HG02678 (cell line): ENCODE measurements at regions not wholly inside any gene's neighbourhood (a gene's known extent, or its start where the extent isn't known, plus 50 kb on each side); places are given as distances from the start of the nearest gene placed in this dataset.

Experiments
- ATAC-seq: cut with Tn5 transposase; IDR thresholded peaks from one replicate; pipeline ENCODE4 v1.9.1; 2021; ENCODE audit warnings: mild to moderate bottlenecking, moderate library complexity; ENCODE audit not compliant: unreplicated experiment

DNA sequence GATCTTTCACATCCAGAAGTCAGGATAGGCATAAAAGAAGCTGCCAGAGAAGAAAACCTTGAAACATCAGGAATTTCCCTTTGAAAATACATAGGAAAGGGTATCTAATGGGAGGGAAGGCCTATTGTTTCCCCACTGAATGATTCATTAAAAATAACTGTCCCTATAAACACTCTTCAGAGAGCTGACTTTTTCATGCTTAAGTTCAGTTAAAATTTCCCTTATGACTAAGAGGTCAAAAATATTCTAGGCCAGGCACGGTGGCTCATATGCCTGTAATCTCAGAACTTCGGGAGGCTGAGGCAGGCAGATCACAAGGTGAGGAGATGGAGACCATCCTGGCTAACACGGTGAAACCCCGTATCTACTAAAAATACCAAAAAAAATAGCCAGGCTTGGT, 499.5 kb downstream of the ENC1 start:
- no peak for ATAC-seq

DNA sequence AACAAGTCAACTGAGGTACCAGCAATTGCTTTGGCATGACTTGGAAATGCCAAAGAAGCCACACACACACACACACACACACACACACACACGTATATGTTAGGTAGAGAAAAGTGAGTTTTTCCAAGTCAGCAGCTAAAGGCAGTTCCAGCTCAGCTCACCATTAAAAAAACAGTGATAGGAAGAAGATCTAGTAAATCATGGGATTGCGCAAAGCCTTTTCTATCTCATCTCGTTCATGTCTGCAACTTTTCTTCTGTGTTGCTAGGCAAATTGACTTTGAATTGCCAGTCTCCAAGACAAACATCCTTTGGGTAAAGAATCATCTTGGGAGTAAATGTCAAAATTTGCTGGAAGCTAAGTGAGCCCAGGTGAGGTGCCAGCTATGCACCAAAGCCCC, 500.1 kb downstream of the ENC1 start:
- no peak for ATAC-seq

DNA sequence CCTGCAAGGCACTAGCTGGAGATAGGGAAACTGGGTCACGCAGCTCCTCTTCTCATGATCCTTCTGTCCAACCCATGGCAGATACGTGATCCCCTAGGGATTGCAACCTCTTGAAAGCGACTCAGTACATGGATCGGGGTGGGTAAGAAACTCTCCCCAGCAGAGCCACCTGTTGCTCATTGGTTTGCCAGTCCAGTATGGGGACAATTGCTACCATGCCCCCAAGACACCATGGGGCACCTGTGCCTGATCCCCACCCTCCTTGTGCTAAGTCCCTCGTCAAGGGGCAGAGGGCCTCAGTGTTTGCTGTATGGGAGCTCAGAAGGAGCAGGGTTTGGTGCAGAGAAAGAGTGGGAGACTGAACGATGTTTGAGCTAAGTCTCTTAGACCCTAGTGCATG, 500.9 kb downstream of the ENC1 start:
- no peak for ATAC-seq

DNA sequence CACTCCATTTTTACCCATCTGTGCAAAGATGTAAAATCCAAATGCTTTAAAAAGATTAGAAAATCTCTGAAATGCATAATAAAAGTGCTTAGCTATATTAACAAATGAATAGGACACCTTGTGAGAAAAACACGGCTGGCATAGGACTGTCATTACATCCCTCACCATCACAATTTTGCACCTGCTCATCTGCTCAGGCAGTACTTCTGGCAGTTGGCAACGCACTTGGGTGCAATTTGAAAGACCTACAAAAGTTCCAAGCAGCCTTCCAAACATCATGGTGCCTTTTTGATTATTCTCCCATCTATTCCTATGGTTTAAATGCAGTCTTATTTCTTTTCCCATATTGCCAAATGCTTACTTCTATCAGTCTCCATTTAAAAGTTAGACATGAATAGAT, 501.8 kb downstream of the ENC1 start:
- no peak for ATAC-seq

DNA sequence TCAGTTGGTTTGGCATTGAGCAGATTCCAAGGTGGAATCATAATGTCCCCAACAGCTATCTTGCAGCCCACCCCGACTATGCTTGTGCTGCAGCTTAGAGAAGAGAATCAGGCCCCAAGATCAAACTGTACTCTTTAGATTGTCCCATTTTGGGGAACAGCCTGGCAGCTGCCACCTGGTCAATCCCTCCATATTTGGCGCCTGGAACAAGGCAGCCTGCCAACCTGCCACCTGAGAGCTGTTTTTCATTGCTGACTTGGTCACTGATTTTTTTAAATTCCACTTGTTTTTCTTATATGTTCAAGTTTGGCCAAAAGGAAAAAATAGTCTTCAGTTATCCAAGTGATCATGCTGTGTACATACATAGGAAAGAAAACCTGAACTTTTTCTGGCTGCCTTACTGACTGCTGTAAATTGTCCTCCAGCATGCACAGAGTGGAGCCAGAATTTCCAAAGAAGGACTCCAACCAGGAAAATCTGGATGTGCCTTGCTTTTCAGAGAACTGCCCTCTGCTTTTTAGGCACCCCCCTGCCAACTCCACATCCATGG, 504.2 kb downstream of the ENC1 start:
- ATAC-seq = no peak

DNA sequence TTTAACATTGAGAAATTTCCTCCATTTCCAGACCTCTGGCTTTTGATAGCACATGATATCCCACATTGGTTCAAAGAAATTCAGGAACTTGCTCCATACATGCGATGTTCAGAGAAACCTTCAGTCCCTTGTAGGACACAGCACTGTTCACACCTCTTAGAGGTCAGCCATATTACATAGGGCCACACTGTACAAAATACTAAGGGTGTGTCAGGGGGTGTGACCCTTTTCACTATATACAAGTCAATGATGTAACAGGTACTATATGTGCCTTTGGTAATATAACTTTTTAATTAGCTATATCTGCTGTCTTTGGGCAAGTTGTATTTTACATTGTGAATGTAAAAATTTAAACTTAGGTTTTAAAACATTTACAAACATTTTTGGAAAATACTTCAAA, 505.5 kb downstream of the ENC1 start:
- ATAC-seq = no peak

DNA sequence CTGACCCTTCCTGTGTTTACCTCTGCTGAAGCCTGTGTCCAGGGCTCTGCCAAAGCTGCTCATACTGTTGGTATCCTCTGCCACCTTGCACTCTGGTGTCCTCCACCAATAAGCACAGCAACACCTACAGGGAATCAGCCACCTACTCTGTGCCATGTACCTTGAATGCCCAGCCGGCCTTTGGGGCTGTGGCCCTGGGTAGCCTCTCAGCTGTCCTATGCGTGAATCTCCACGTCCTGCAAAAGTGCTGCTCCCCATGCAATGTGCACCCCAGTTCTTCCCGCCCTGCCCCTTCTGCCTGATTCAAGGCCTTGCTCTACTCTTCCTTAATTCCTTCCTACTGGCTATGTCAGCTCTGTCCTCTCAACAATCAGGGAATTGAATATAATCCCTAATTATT, 506.5 kb downstream of the ARHGEF28 start:
- no peak for ATAC-seq

DNA sequence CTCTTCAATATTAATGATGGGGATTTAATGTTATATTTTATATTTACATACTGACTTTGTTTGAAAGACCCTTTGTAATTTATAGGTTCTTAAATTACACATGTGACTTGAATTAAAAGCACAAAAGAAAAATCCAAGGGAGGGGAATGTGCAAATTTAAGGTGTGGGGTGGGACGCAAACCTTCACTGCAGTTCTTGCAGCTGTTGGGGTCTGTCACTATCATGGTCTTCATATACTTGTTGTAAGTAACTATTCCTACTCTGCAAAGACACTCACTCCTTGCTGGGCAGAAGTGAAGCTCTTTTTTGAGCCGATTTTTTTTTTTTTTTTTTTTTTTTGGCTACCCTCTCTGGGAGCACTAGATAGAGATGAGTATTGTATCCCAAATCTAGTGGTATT, 505.3 kb downstream of the ARHGEF28 start:
- no peak for ATAC-seq

DNA sequence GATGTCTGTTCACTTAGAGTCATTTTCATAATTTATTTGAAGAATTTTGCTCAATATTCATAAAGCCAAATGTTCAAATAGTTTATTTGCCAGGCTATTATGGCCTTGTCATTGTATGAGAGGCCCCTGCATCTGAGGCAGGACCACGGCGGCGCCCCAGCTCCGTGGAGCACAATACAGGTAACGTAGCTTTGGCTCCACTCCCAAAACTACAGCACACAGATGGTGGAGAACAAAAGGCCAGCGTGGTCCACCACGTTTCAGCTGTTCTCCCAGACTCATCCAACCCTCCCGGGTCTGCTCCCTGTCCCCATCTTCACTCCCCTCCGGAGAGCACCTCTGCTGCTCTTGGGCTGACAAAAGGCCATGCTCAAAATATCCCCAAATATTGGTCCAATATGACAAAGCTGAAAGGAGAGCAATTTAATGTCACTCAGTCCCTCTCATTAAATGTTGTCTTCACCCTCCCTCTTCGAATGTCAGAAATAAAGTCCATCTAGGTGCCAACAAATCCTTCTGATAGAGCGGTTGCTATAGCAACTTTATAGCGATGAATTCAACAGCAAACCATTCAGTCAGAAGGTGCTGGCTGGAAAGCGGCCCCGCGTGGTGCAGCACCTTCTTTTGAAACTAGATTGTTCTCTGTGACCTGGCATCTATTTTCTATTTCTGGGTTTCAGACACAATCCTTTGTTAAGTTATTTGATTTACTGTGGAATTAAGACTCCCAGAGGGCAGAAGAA, 504.3 kb downstream of the ARHGEF28 start:
- no peak for ATAC-seq

DNA sequence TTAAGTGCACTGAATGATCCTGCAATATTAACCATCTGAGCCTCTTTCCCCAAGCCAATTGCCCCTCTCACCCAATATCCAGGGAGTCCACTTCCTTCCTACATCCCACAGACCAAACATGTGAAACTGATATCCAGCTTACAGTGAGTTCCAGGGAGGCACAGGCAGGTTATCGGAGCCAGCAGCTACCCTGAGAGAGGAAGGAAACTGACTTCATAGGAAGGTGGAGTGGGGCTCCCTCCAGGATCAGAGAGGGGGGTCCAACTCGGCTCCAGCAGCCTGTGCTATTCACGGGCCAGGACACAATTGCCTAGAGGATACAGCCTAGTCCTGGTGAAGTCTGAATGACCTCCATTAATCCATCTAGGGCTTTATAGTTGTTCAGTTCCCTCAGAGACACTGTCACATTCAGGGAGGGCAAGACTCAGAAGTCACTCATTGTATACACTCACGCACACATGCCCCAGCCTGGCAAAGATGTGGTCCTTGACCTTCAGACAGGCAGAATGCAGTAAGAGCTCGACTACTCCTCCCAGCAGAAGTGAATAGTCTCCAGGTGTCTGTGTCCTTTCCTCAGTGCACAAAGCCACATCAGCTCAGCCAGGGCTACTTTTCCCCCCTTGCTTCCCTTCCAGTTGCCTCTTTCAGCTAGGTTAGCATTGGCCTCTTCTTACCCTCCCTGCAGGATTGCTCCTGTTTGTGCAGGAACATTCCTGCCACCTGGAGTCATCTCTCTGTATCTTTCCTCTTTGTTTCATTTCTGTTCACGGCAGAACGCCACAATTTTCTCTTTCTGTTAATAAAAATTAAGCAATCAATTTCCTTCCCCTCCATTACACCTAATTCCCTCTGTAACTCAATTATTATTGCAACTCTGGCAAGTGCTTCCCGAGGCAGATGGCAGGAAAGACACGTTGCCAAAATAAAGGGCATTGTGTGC, 501.7 kb downstream of the ARHGEF28 start:
- ATAC-seq = no peak

DNA sequence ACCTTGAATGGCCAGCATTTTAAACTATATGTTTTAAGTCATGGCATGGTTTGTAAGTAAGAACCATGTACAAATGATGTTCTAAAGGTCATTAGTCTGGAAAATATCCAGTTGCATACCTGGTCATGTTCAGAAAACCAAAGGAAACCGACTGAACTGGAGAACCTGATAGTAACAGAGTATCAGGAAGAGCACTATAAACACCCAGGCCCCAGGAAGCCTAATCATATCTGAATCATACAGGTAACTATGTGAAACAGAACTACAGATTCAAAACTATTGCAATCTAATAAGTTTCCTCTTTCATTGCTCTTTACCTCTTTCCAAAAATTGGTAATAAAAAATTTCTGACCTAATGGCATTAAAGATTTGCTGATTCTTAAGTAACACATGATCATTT, 500.3 kb downstream of the ARHGEF28 start:
- ATAC-seq = no peak

DNA sequence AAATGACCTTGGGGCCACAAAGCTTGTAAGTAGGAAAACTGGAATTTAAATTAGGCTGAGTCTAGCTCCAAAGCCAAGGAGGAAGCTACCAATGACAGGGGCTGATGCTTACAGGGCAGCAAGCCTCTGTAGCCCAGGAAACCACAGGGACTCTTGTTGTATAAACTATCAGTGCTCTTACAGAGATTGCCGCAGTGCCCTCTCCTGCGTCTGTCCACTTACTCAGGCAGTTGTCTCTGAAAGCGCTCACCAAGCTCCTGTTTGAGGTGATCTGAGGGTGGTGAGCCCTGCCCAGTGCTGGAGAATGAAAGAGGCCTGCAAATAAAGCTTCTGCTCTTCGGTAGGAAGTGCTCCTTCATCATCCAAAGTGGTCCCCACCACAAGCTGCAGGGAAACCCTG, 498.8 kb downstream of the ARHGEF28 start:
- ATAC-seq = no peak

DNA sequence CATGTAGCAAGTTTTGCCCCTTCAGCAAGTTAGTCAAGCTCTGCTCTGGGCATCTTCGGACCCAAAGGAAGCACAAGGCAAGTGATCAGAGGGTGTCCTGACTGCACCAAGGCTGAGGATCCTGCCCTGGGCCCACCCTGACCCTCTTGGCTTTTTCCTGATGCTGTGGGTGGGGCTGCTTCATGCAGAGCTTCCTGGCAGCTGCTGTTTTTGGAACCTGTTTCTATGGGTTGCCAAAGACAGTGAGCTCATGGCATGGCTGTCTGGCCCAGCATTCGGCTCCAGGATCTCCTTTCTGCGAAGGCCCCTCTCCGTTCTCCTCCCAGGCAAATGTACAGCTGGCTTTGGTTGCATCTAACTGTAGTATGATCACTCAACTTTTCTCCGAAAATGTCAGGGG, 497.9 kb downstream of the ARHGEF28 start:
- no peak for ATAC-seq

DNA sequence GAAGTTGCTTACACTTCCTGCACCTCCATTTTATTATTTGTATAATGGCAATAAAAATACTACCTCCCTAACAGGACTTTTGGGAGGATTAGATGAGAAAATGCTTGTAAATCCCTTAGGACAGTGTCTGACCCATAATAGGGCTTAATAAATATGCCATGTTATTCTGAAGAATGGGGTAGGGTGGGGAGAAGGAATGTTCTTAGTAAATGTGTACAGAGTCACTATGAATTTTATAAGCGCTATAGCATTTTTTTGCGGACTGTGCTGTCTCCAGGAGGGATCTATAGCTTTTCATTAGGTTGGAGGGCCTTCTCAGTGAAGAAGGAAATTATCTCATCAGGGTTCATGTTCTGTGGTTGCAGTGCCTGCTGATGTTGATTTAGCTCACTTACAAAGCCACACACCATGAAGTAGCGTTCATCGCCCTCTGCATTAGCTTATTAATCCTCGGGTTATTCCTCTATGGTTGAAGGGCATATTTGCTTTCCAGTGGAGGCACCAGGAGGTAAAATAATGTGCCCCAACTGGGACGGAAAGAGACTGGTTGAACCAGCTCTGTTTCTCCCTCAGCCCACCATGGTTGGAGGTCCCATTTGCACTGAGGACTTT, 497.1 kb downstream of the ARHGEF28 start:
- ATAC-seq = no peak

DNA sequence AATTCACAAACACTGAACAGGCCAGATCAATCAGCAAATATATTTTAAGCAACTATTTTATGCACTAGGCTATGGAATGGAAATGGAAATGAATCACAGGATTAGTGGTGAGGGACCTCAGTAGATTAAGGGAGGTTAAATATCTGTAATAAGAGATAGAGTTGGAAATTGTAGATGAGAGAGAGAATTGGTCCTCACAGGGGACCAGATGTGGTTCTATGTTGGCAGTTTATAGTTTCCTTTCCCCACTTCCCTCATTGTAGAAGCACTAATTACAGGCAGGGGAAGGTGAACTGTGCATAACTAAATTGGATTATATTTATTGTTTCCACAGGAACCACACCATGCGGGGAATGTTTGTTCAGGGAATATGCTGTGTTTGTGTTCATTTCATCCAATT, 496.2 kb downstream of the ARHGEF28 start:
- no peak for ATAC-seq

DNA sequence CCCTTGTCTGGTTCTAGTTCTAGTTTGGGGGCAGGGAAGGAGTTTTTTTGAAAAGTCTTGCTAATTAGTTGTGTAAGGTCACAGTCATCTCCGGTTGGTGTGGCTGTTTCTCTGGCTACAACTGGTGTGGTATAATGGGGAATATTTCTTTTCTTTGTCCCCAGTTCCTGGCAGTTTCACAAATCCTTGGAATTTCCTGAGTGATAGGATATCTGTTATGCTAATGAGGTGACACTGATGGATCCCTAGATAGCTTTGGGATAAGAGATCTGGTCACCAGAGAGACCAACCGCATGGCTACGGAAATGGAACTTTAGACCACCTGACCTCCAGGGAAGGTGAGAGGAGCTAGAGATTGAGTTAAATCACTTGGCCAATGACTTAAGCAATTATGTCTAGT, 494.6 kb downstream of the ARHGEF28 start:
- ATAC-seq = no peak

DNA sequence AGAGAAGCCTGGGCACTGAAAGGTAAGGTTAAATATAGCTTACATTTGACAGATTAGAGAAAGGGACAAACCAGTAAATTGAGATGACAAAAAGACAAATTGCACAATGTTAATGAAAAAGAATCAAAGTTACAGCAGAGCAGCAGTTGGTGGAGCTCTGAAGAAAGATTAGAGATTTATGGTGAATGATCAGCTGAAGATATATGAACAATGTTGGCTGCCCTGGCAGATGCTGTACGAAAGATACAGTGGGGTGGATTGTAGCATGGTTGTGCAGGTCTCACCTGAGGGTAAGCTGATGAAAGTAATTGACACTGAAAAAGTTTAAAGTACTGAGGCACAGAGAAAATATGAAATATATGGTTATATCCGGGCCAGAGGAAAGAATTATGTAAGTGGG, 492.1 kb downstream of the ARHGEF28 start:
- no peak for ATAC-seq

DNA sequence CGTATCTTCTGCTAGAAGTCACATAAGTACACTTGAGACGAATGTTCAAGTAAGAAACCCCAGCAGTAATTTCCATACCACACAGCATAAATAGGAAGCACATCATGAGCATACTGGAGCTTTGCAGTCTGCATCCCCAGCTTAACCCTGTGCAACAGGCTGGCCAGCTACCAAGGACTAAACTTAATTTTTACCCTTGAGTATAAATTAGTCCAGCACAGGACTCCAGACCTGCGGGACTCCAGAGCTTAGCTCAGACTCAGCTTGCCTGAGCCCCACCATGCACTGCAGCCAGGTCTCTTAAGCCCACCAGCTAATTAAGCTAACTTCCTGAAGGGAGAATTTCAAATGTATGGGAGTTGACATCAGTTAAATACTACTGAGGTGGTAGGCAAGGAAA, 491.0 kb downstream of the ARHGEF28 start:
- ATAC-seq = no peak

DNA sequence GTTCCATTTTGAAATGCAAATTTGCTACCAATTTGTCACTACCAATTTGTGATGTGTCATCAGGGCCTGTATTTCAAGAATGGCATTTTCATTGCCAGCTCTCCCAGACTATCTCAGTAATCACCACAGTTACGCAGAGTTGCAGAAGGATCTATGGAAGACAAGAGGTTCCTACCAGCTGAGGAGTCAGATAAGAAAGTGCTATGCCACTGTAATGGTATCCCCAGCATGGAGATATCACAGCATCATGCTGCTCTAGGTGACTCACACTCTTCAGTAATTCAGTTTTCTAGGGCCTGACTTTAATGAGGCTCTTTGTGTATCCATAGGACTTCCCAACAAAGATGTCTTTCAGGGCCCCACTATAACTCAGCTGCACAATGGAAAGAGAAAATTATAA, 490.3 kb downstream of the ARHGEF28 start:
- ATAC-seq = no peak

DNA sequence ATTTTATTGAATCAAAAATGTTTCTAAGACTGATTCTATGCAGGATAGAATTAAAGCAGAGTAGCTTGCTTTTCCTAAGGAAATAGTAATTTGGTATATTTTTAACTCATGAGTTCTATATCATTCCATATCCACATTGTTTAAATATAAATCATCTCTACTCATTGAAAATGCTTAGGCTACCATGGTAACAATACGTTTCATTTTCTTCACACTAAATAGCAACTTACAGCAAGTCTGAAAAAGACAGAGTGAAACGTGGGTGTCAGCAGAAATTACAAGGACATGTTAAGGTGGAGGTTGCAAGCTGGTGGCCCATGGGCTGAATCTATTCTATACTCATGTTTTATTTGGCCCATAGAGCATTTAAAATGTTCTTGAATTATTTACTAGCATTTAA, 487.9 kb downstream of the ARHGEF28 start:
- ATAC-seq = no peak

DNA sequence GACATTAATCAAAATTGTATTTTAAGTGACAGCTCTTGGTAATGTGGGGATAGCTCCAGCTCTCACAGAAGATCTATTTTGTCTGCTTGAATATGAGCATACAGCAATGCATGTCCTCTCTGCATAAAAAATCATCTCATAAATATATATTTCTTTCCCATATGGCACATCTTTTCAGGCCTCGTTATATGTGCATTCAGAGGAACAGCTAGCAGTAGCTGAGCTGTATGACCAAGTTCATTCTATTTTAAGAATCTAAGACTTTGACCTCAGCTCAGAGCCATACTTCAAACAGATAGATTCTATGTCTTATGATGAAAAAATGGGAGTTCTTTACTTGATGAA, 487.2 kb downstream of the ARHGEF28 start:
- ATAC-seq = no peak
